ENCODE measurements at regions not wholly inside any gene's neighbourhood (a gene's known extent, or its start where the extent isn't known, plus 50 kb on each side); places are given as distances from the start of the nearest gene placed in this dataset.

DNA sequence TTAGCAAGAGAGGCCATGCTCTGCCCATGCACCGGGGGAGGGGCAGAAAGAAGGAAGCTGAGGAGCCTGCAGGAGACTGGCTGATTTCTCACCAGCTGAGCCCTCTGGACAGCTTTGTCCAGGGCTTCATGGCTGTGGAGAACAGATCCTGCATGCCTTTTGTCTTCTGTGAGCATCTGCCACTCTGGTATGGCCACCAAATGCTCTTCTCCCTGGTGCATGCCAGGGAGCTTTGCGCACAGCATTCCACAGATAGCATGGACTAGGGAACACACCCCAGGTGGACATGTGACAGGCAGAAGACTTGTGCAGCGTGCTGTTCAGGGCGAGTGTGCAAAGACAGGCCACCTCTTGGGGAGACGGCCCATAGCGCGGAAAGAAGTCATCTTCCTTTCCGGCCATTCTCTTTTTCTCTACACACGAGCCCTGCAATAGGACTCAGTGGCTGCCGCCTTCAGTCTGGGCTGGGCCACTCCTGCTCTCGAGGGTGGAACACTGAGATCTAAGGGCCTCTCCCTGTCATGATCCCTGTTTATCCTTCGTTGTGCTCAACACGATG lies 56.7 kb downstream of the GADD45G start:
- TF ChIP-seq NANOG (IDR thresholded peaks at IDR 0.05; ENCODE audit: borderline replicate concordance): no peak
- TF ChIP-seq, protein P1, sequence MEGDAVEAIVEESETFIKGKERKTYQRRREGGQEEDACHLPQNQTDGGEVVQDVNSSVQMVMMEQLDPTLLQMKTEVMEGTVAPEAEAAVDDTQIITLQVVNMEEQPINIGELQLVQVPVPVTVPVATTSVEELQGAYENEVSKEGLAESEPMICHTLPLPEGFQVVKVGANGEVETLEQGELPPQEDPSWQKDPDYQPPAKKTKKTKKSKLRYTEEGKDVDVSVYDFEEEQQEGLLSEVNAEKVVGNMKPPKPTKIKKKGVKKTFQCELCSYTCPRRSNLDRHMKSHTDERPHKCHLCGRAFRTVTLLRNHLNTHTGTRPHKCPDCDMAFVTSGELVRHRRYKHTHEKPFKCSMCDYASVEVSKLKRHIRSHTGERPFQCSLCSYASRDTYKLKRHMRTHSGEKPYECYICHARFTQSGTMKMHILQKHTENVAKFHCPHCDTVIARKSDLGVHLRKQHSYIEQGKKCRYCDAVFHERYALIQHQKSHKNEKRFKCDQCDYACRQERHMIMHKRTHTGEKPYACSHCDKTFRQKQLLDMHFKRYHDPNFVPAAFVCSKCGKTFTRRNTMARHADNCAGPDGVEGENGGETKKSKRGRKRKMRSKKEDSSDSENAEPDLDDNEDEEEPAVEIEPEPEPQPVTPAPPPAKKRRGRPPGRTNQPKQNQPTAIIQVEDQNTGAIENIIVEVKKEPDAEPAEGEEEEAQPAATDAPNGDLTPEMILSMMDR (conservative IDR thresholded peaks at IDR 0.05; ENCODE audit: low read depth in 2 of 2): no peak
- TF ChIP-seq POLR2AphosphoS5 (IDR thresholded peaks at IDR 0.05; ENCODE audit: low read depth): no peak
- TF ChIP-seq, protein P2, sequence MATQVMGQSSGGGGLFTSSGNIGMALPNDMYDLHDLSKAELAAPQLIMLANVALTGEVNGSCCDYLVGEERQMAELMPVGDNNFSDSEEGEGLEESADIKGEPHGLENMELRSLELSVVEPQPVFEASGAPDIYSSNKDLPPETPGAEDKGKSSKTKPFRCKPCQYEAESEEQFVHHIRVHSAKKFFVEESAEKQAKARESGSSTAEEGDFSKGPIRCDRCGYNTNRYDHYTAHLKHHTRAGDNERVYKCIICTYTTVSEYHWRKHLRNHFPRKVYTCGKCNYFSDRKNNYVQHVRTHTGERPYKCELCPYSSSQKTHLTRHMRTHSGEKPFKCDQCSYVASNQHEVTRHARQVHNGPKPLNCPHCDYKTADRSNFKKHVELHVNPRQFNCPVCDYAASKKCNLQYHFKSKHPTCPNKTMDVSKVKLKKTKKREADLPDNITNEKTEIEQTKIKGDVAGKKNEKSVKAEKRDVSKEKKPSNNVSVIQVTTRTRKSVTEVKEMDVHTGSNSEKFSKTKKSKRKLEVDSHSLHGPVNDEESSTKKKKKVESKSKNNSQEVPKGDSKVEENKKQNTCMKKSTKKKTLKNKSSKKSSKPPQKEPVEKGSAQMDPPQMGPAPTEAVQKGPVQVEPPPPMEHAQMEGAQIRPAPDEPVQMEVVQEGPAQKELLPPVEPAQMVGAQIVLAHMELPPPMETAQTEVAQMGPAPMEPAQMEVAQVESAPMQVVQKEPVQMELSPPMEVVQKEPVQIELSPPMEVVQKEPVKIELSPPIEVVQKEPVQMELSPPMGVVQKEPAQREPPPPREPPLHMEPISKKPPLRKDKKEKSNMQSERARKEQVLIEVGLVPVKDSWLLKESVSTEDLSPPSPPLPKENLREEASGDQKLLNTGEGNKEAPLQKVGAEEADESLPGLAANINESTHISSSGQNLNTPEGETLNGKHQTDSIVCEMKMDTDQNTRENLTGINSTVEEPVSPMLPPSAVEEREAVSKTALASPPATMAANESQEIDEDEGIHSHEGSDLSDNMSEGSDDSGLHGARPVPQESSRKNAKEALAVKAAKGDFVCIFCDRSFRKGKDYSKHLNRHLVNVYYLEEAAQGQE (IDR thresholded peaks at IDR 0.05; ENCODE audit: unreplicated experiment): no peak
- TF ChIP-seq, protein P3, sequence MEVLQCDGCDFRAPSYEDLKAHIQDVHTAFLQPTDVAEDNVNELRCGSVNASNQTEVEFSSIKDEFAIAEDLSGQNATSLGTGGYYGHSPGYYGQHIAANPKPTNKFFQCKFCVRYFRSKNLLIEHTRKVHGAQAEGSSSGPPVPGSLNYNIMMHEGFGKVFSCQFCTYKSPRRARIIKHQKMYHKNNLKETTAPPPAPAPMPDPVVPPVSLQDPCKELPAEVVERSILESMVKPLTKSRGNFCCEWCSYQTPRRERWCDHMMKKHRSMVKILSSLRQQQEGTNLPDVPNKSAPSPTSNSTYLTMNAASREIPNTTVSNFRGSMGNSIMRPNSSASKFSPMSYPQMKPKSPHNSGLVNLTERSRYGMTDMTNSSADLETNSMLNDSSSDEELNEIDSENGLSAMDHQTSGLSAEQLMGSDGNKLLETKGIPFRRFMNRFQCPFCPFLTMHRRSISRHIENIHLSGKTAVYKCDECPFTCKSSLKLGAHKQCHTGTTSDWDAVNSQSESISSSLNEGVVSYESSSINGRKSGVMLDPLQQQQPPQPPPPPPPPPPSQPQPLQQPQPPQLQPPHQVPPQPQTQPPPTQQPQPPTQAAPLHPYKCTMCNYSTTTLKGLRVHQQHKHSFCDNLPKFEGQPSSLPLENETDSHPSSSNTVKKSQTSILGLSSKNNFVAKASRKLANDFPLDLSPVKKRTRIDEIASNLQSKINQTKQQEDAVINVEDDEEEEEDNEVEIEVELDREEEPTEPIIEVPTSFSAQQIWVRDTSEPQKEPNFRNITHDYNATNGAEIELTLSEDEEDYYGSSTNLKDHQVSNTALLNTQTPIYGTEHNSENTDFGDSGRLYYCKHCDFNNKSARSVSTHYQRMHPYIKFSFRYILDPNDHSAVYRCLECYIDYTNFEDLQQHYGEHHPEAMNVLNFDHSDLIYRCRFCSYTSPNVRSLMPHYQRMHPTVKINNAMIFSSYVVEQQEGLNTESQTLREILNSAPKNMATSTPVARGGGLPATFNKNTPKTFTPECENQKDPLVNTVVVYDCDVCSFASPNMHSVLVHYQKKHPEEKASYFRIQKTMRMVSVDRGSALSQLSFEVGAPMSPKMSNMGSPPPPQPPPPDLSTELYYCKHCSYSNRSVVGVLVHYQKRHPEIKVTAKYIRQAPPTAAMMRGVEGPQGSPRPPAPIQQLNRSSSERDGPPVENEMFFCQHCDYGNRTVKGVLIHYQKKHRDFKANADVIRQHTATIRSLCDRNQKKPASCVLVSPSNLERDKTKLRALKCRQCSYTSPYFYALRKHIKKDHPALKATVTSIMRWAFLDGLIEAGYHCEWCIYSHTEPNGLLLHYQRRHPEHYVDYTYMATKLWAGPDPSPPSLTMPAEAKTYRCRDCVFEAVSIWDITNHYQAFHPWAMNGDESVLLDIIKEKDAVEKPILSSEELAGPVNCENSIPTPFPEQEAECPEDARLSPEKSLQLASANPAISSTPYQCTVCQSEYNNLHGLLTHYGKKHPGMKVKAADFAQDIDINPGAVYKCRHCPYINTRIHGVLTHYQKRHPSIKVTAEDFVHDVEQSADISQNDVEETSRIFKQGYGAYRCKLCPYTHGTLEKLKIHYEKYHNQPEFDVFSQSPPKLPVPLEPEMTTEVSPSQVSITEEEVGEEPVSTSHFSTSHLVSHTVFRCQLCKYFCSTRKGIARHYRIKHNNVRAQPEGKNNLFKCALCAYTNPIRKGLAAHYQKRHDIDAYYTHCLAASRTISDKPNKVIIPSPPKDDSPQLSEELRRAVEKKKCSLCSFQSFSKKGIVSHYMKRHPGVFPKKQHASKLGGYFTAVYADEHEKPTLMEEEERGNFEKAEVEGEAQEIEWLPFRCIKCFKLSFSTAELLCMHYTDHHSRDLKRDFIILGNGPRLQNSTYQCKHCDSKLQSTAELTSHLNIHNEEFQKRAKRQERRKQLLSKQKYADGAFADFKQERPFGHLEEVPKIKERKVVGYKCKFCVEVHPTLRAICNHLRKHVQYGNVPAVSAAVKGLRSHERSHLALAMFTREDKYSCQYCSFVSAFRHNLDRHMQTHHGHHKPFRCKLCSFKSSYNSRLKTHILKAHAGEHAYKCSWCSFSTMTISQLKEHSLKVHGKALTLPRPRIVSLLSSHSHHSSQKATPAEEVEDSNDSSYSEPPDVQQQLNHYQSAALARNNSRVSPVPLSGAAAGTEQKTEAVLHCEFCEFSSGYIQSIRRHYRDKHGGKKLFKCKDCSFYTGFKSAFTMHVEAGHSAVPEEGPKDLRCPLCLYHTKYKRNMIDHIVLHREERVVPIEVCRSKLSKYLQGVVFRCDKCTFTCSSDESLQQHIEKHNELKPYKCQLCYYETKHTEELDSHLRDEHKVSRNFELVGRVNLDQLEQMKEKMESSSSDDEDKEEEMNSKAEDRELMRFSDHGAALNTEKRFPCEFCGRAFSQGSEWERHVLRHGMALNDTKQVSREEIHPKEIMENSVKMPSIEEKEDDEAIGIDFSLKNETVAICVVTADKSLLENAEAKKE (CRISPR knock-in tag; IDR thresholded peaks at IDR 0.05): peak; percentile 18; the same call in 1 of the 2 replicates

Measured in GM23338 (cell line).